ENCODE measurements at regions not wholly inside any gene's neighbourhood (a gene's known extent, or its start where the extent isn't known, plus 50 kb on each side); places are given as distances from the start of the nearest gene placed in this dataset.
"Not testable (repeated sequence)": the region's sequence is repeated elsewhere in the genome, so short reads cannot be mapped to it uniquely, and the experiment has no call there.

DNA sequence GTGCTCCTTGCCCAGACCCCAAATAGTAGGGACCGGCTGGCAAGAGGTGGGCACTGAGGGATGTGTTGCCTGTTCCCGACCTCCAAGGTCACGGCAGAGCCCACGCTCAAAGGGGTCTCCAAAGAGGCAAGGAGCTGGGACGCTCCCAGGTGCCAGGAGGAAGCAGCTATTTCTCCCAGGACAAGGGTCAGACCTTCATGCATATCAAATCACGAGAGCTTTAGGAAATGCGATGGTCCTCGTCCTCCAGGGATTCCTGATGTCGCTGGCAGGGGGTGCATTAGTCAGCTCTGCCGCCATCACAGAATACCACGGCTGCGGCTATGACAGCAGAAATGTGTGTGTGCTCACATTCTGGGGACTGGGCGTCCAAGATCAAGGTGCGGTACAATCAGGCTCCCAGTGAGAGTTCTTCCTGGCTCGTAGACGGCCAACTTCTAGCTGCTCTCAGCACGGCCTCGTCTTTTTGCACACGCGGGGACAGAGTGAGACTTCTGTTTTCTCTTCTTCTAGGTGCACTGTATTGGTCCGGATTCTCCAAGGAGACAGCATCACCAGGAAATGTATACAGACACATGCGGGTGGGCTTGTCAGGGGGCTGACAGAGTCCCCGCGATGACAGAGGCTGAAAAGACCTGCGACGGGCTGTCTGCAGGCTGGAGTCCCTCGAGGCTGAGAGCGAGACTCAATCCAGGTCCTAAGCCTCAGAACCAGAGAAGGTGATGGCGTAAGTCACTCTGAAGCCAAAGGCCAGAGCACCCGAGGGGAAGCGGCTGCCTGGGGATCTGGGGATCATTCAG, 81.6 kb downstream of the SHANK2 start:
- ChIA-PET CTCF (interaction anchor here (1.2 kb wide), 1 partner anchor 10 kb away, joined by 3 read pairs; no protein-coding TSS in a partner anchor), POLR2A (no interaction called here)
- no peak for ATAC-seq
- Histone ChIP-seq H3K4me1 (peaks cover 10% of the 10 kb centered on the region; the same call in 2 of the 3 replicates), H3K27ac (no peak overlapping the region), H3K4me3 (no peak overlapping the region), H3K9me3 (peaks cover 6% of the 10 kb centered on the region; the same call in 2 of the 3 replicates), H3K4me2 (no peak overlapping the region)
- DNase-seq (ENCODE audit: low read depth in 1 of 2, low spot score in 1 of 2), result no peak
- 97% methylated on average over 31 of the region's 31 CpGs for WGBS (ENCODE audit: missing lambda C conversion rate)
- no peak for FAIRE-seq
- no peak for TF ChIP-seq EP300 (IDR thresholded peaks at IDR 0.05)
- TF ChIP-seq JUN (IDR thresholded peaks at IDR 0.05), result no peak
- no peak for TF ChIP-seq ZSCAN20 (CRISPR knock-in tag; IDR thresholded peaks at IDR 0.05)
- no peak for TF ChIP-seq CEBPB (IDR thresholded peaks at IDR 0.05)
- TF ChIP-seq NR3C1 (IDR thresholded peaks at IDR 0.05), result no peak
- TF ChIP-seq, protein P1, sequence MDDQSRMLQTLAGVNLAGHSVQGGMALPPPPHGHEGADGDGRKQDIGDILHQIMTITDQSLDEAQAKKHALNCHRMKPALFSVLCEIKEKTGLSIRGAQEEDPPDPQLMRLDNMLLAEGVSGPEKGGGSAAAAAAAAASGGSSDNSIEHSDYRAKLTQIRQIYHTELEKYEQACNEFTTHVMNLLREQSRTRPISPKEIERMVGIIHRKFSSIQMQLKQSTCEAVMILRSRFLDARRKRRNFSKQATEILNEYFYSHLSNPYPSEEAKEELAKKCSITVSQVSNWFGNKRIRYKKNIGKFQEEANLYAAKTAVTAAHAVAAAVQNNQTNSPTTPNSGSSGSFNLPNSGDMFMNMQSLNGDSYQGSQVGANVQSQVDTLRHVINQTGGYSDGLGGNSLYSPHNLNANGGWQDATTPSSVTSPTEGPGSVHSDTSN (IDR thresholded peaks at IDR 0.05), result no peak
- no peak for TF ChIP-seq KDM1A (IDR thresholded peaks at IDR 0.05; ENCODE audit: low read depth)
- no peak for TF ChIP-seq NFE2L2 (conservative IDR thresholded peaks at IDR 0.05; ENCODE audit: low read length)
- no peak for TF ChIP-seq HOXB5 (CRISPR knock-in tag; IDR thresholded peaks at IDR 0.05)
- no peak for TF ChIP-seq RARB (CRISPR knock-in tag; IDR thresholded peaks at IDR 0.05)
- TF ChIP-seq BCL3 (IDR thresholded peaks at IDR 0.05), result no peak
- no peak for TF ChIP-seq MAX (IDR thresholded peaks at IDR 0.05)
- no peak for TF ChIP-seq ZFP36 (IDR thresholded peaks at IDR 0.05; ENCODE audit: borderline replicate concordance, partially characterized antibody)
- TF ChIP-seq HOXB13 (CRISPR knock-in tag; IDR thresholded peaks at IDR 0.05; ENCODE audit: low read depth), result no peak
- TF ChIP-seq POLR2AphosphoS2 (conservative IDR thresholded peaks at IDR 0.05; ENCODE audit: low read length), result no peak
- TF ChIP-seq CBX8 (IDR thresholded peaks at IDR 0.05), result no peak
- no peak for TF ChIP-seq TP53 (CRISPR knock-in tag; IDR thresholded peaks at IDR 0.05)
- TF ChIP-seq, protein P2, sequence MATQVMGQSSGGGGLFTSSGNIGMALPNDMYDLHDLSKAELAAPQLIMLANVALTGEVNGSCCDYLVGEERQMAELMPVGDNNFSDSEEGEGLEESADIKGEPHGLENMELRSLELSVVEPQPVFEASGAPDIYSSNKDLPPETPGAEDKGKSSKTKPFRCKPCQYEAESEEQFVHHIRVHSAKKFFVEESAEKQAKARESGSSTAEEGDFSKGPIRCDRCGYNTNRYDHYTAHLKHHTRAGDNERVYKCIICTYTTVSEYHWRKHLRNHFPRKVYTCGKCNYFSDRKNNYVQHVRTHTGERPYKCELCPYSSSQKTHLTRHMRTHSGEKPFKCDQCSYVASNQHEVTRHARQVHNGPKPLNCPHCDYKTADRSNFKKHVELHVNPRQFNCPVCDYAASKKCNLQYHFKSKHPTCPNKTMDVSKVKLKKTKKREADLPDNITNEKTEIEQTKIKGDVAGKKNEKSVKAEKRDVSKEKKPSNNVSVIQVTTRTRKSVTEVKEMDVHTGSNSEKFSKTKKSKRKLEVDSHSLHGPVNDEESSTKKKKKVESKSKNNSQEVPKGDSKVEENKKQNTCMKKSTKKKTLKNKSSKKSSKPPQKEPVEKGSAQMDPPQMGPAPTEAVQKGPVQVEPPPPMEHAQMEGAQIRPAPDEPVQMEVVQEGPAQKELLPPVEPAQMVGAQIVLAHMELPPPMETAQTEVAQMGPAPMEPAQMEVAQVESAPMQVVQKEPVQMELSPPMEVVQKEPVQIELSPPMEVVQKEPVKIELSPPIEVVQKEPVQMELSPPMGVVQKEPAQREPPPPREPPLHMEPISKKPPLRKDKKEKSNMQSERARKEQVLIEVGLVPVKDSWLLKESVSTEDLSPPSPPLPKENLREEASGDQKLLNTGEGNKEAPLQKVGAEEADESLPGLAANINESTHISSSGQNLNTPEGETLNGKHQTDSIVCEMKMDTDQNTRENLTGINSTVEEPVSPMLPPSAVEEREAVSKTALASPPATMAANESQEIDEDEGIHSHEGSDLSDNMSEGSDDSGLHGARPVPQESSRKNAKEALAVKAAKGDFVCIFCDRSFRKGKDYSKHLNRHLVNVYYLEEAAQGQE (IDR thresholded peaks at IDR 0.05), result no peak
- TF ChIP-seq PHF8 (IDR thresholded peaks at IDR 0.05; ENCODE audit: borderline replicate concordance, low read depth), result no peak
- no peak for TF ChIP-seq CHD2 (IDR thresholded peaks at IDR 0.05; ENCODE audit: low read length, partially characterized antibody)

- FAIRE-seq (no peak), ATAC-seq (peak in 1 of 2 experiments; percentile 23; a peak in 1 of 6 replicates), DNase-seq (ENCODE audit: low read depth in 1 of 2, low spot score in 1 of 2) (no peak)
- Histone ChIP-seq H3K27ac (no peak overlapping the region), H3K4me2 (peak overlapping the region; percentile 23; the same call in 1 of the 3 replicates), H3K9me3 (no peaks in the 10 kb centered on the region), H3K4me3 (no peak overlapping the region), H3K4me1 (peaks cover 10% of the 10 kb centered on the region; the same call in 2 of the 3 replicates)
- TF ChIP-seq ZSCAN20 (CRISPR knock-in tag; IDR thresholded peaks at IDR 0.05), result no peak
- no peak for TF ChIP-seq FOSL2 (IDR thresholded peaks at IDR 0.05)
- TF ChIP-seq FOSL2 (CRISPR knock-in tag; IDR thresholded peaks at IDR 0.05), result 0 out of 2 replicates have a peak, but pooled peaks have one; percentile 6
- POLR2A ChIA-PET, result no interaction called here
- 62% methylated on average over 8 of the region's 8 CpGs for WGBS (ENCODE audit: missing lambda C conversion rate)
- CTCF ChIA-PET, result no interaction called here
These were observed 83.1 kb downstream of the SHANK2 start for GRCh38 chr11:71169313-71169712.

DNA sequence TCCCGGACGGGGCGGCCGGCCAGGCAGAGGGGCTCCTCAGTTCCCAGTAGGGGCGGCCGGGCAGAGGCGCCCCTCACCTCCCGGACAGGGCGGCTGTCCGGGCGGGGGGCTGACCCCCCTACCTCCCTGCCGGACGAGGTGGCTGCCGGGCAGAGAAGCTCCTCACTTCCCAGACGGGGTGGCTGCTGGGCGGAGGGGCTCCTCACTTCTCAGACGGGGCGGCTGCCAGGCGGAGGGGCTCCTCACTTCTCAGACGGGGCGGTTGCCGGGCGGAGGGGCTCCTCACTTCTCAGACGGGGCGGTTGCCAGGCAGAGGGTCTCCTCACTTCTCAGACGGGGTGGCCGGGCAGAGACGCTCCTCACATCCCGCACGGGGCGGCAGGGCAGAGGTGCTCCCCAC, 84.6 kb downstream of the SHANK2 start:
- WGBS (ENCODE audit: missing lambda C conversion rate), result 90% methylated on average over 2 of the region's 31 CpGs
- FAIRE-seq; H3K9me3 ChIP-seq; POLR2A ChIA-PET; DNase-seq (ENCODE audit: low read depth in 1 of 2, low spot score in 1 of 2); H3K4me3 ChIP-seq; H3K27ac ChIP-seq; CTCF ChIA-PET; H3K4me2 ChIP-seq; ATAC-seq: not testable (repeated sequence)
- H3K4me1 ChIP-seq, result peaks cover 10% of the 10 kb centered on the region; the same call in 2 of the 3 replicates

Measured in A549 (cell line).